CD14-positive monocyte (primary cell): ENCODE measurements at regions not wholly inside any gene's neighbourhood (a gene's known extent, or its start where the extent isn't known, plus 50 kb on each side); places are given as distances from the start of the nearest gene placed in this dataset.
A peak's percentile ranks its signal among the peaks of the same experiment; 100 is the strongest.

Source experiments
- DNase-seq, 3 donors: peaks; one replicate each; pipeline ENCODE4 v3.0.0-alpha.2; 2011 to 2022
- H2AFZ ChIP-seq: 2 replicates; pipeline ENCODE4 v1.6.0; 2012; ENCODE audit warnings: mild to moderate bottlenecking, low read depth, low read length, inconsistent platforms; ENCODE audit not compliant: insufficient read depth, poor library complexity, severe bottlenecking
- H3K27ac ChIP-seq, 2 donors: 1 replicate in 1 of 2; 2 replicates in 1 of 2; pipeline ENCODE4 v1.5.1; 2012 to 2013; ENCODE audit warnings: low read length in 2 of 2, control low read depth in 1 of 2, inconsistent platforms in 1 of 2, low read depth in 1 of 2, mild to moderate bottlenecking in 1 of 2
- H3K27me3 ChIP-seq, 2 donors: one replicate each; pipeline versions ENCODE4 v1.6.0 to v1.6.1; 2011 to 2013; ENCODE audit warnings: low read length in 2 of 2; ENCODE audit not compliant: control insufficient read depth in 2 of 2, insufficient read depth in 2 of 2
- H3K36me3 ChIP-seq, 2 donors: replicated peaks in 1 of 2; 1 replicate in 1 of 2; 2 replicates in 1 of 2; pipeline versions ENCODE4 v1.5.1 to v1.6.1; 2012 to 2013; ENCODE audit warnings: low read length in 2 of 2, control low read depth in 1 of 2, inconsistent platforms in 1 of 2, mild to moderate bottlenecking in 1 of 2; ENCODE audit not compliant: insufficient read depth in 2 of 2, control insufficient read depth in 1 of 2
- H3K4me1 ChIP-seq, 2 donors: 1 replicate in 1 of 2; 2 replicates in 1 of 2; pipeline versions ENCODE4 v1.5.1 to v1.6.1; 2012 to 2013; ENCODE audit warnings: low read length in 2 of 2, control low read depth in 1 of 2, inconsistent platforms in 1 of 2, mild to moderate bottlenecking in 1 of 2, moderate library complexity in 1 of 2; ENCODE audit not compliant: insufficient read depth in 2 of 2, control insufficient read depth in 1 of 2
- H3K4me2 ChIP-seq: replicated peaks from 2 replicates; pipeline ENCODE3; 2012; ENCODE audit warnings: low read length, moderate library complexity, mild to moderate bottlenecking; ENCODE audit not compliant: poor library complexity, severe bottlenecking; ENCODE audit errors: extremely low read depth
- H3K4me3 ChIP-seq, 3 experiments: fragments of 200-600 bp in 1 of 3; sonication (generic) in 1 of 3; replicated peaks in 1 of 3; 1 replicate in 2 of 3; 2 replicates in 1 of 3; pipeline ENCODE4 v1.5.1; 2011 to 2013; ENCODE audit warnings: low read length in 3 of 3, mild to moderate bottlenecking in 3 of 3, control low read depth in 2 of 3, low read depth in 2 of 3, inconsistent platforms in 1 of 3, moderate library complexity in 1 of 3
- H3K79me2 ChIP-seq: 2 replicates; pipeline ENCODE4 v1.6.0; 2012; ENCODE audit warnings: mild to moderate bottlenecking, control low read depth, inconsistent platforms, low read length, moderate library complexity; ENCODE audit not compliant: insufficient read depth
- H3K9ac ChIP-seq: 2 replicates; pipeline ENCODE4 v1.6.0; 2017; ENCODE audit warnings: low read length, mild to moderate bottlenecking; ENCODE audit not compliant: insufficient read depth, poor library complexity, severe bottlenecking
- H3K9me3 ChIP-seq, 2 donors: replicated peaks in 1 of 2; 1 replicate in 1 of 2; 2 replicates in 1 of 2; pipeline versions ENCODE4 v1.5.1 to v1.6.1; 2012 to 2013; ENCODE audit warnings: low read length in 2 of 2, control low read depth in 1 of 2; ENCODE audit not compliant: control insufficient read depth in 1 of 2, insufficient read depth in 1 of 2
- H4K20me1 ChIP-seq: 2 replicates; pipeline ENCODE4 v1.6.0; 2012; ENCODE audit warnings: mild to moderate bottlenecking, low read length, control low read depth, moderate library complexity; ENCODE audit not compliant: insufficient read depth
- H3K27ac Mint-ChIP-seq, 7 donors: one replicate each; pipeline ENCODE4 v1.8.0; 2020; ENCODE audit warnings: mild to moderate bottlenecking in 7 of 7, mixed read lengths in 7 of 7, moderate library complexity in 6 of 7, inconsistent platforms in 2 of 7
- H3K27me3 Mint-ChIP-seq, 3 donors: one replicate each; pipeline ENCODE4 v1.8.0; 2021 to 2022; ENCODE audit warnings: low read depth in 3 of 3, mild to moderate bottlenecking in 3 of 3, mixed read lengths in 3 of 3, moderate library complexity in 3 of 3, inconsistent platforms in 1 of 3
- H3K36me3 Mint-ChIP-seq, 2 donors: one replicate each; pipeline ENCODE4 v1.8.0; 2020; ENCODE audit warnings: mixed read lengths in 2 of 2, inconsistent platforms in 1 of 2, mild to moderate bottlenecking in 1 of 2
- H3K4me1 Mint-ChIP-seq: one replicate; pipeline ENCODE4 v1.8.0; 2020; ENCODE audit warnings: mild to moderate bottlenecking, mixed read lengths
- H3K4me3 Mint-ChIP-seq, 2 donors: one replicate each; pipeline ENCODE4 v1.8.0; 2020; ENCODE audit warnings: mild to moderate bottlenecking in 2 of 2, mixed read lengths in 2 of 2, moderate library complexity in 1 of 2
- H3K9me3 Mint-ChIP-seq, 7 donors: one replicate each; pipeline ENCODE4 v1.8.0; 2020 to 2022; ENCODE audit warnings: mixed read lengths in 7 of 7, mild to moderate bottlenecking in 6 of 7, moderate library complexity in 6 of 7, inconsistent platforms in 2 of 7
- CTCF ChIP-seq: fragments of 200-600 bp; IDR thresholded peaks from one replicate; pipeline ENCODE4 v1.8.0; 2022; ENCODE audit warnings: antibody characterized with exemption, mild to moderate bottlenecking
- WGBS: methylation state at CpG from one replicate; pipeline ENCODE4 v1.1.5; 2013; ENCODE audit warnings: missing lambda C conversion rate; ENCODE audit not compliant: insufficient coverage; 5-methylcytosine and 5-hydroxymethylcytosine counted together
- intact Hi-C, 2 donors: fragments of 100-400 bp; cut with micrococcal nuclease; formaldehyde crosslinking; loops; one replicate each; pipeline versions ENCODE4 v1.15.0 to v1.15.1; 2023

- H3K4me1 Mint-ChIP-seq = peaks cover 39% of the 10 kb centered on the region
- H3K36me3 Mint-ChIP-seq = peaks cover 0 to 6% of the 10 kb centered on the region in 2 donors
- DNase-seq = peak; percentile 60 to 87 (median 75)
- Histone ChIP-seq H3K36me3 (no peaks in the 10 kb centered on the region), H3K27ac (peak overlapping the region in 1 of 2 donors; percentile 73), H4K20me1 (no peaks in the 10 kb centered on the region), H3K79me2 (no peaks in the 10 kb centered on the region), H3K9ac (peak overlapping the region; percentile 17), H3K27me3 (no peaks in the 10 kb centered on the region), H3K9me3 (peaks cover 0 to 3% of the 10 kb centered on the region in 2 donors), H3K4me3 (no peak overlapping the region), H2AFZ (no peak overlapping the region), H3K4me2 (peak overlapping the region; percentile 31), H3K4me1 (peaks cover 40% of the 10 kb centered on the region in 2 donors)
- H3K27me3 Mint-ChIP-seq = peaks cover 0 to 2% (median 0%) of the 10 kb centered on the region in 3 donors
- 100% methylated on average over 2 of the region's 7 CpGs for WGBS
- H3K27ac Mint-ChIP-seq = peak overlapping the region in 6 of 7 donors; percentile 70 to 87 (median 80)
- no peak for TF ChIP-seq CTCF
- intact Hi-C loops = loop anchor here (5.0 kb wide), 1 partner anchor 35 kb away; no protein-coding TSS in a partner anchor
- peak overlapping the region in 1 of 2 donors; percentile 48 for H3K4me3 Mint-ChIP-seq
- H3K9me3 Mint-ChIP-seq = peaks cover 0 to 13% (median 7%) of the 10 kb centered on the region in 7 donors
Observed at GRCh38 chr6:14957355-14958059, 288.4 kb upstream of the JARID2 start.

- Histone ChIP-seq H3K36me3 (no peaks in the 10 kb centered on the region), H3K4me3 (no peak overlapping the region), H3K4me1 (peaks cover 34% of the 10 kb centered on the region in 2 donors), H3K79me2 (no peaks in the 10 kb centered on the region), H3K9me3 (peaks cover 0 to 3% of the 10 kb centered on the region in 2 donors), H2AFZ (no peak overlapping the region), H4K20me1 (no peaks in the 10 kb centered on the region), H3K4me2 (no peak overlapping the region), H3K27me3 (no peaks in the 10 kb centered on the region), H3K27ac (no peak overlapping the region), H3K9ac (no peak overlapping the region)
- H3K9me3 Mint-ChIP-seq = peaks cover 0 to 12% (median 7%) of the 10 kb centered on the region in 7 donors
- peaks cover 34% of the 10 kb centered on the region for H3K4me1 Mint-ChIP-seq
- H3K27ac Mint-ChIP-seq = no peak overlapping the region
- WGBS = 0% methylated on average over 1 of the region's 6 CpGs
- H3K27me3 Mint-ChIP-seq = peaks cover 0 to 2% (median 0%) of the 10 kb centered on the region in 3 donors
- no peak overlapping the region for H3K4me3 Mint-ChIP-seq
- DNase-seq = no peak
- H3K36me3 Mint-ChIP-seq = peaks cover 0 to 6% of the 10 kb centered on the region in 2 donors
- intact Hi-C loops = loop anchor here (5.0 kb wide), 1 partner anchor 37 kb away; no protein-coding TSS in a partner anchor
- no peak for TF ChIP-seq CTCF
Observed at GRCh38 chr6:14959324-14959885, 286.5 kb upstream of the JARID2 start.
